HCT116 (cell line): ENCODE measurements at regions not wholly inside any gene's neighbourhood (a gene's known extent, or its start where the extent isn't known, plus 50 kb on each side); places are given as distances from the start of the nearest gene placed in this dataset.

Experiments used
- ATAC-seq: fragments of 200-7000 bp; cut with Tn5 transposase; 2 replicates; pipeline ENCODE4 v1.9.1; 2020; ENCODE audit warnings: mild to moderate bottlenecking, moderate library complexity
- BruUV-seq: library from RNA; stranded (reverse); fragments of 400-500 nt; replicated peaks from 2 replicates; lab custom pipeline; 2021; lab: Mats Ljungman, UMichigan
- CTCF ChIA-PET: fragments of 300-600 bp; sonication (Branson Sonifier 250); formaldehyde crosslinking; loops from one replicate; lab custom pipeline; 2021; ENCODE audit warnings: antibody characterized with exemption; lab: Charles Lee
- POLR2A ChIA-PET: fragments of 300-600, 350-600 bp; sonication (Branson Sonifier 250); formaldehyde crosslinking; loops from one replicate; lab custom pipeline; 2021; ENCODE audit warnings: antibody characterized with exemption; lab: Charles Lee
- RAD21 ChIA-PET, 2 experiments: fragments of 300-600 bp; sonication (Branson Sonifier 250); formaldehyde crosslinking; loops; one replicate each; lab custom pipeline; 2023; ENCODE audit warnings: low total read pairs in 2 of 2; ENCODE audit not compliant: uncharacterized antibody in 2 of 2, unreplicated experiment in 2 of 2, low non-redundant PET in 1 of 2; lab: Charles Lee
- DNase-seq: peaks from one replicate; pipeline ENCODE4 v3.0.0-alpha.2; 2010; ENCODE audit warnings: low read depth, low spot score
- H2AFZ ChIP-seq: fragments of 200-600 bp; shearing (Covaris generic), sonication (generic); 2 replicates; pipeline ENCODE4 v1.6.1; 2017; ENCODE audit warnings: low read depth, mixed run types, mixed read lengths, antibody characterized with exemption, low read length; ENCODE audit not compliant: poor library complexity, severe bottlenecking
- H3K27ac ChIP-seq: 2 replicates; pipeline ENCODE4 v1.5.1; 2012; ENCODE audit warnings: low read depth, low read length
- H3K27me3 ChIP-seq: fragments of 200-600 bp; sonication (generic); 2 replicates; pipeline ENCODE4 v1.6.1; 2016; ENCODE audit warnings: mixed run types, low read length, mixed read lengths; ENCODE audit not compliant: insufficient read depth
- H3K36me3 ChIP-seq, 2 experiments: fragments of 200-500 bp in 1 of 2; fragments of 200-600 bp in 1 of 2; sonication (Bioruptor generic) in 1 of 2; sonication (generic) in 1 of 2; 2 replicates each; pipeline versions ENCODE4 v1.5.1 to v1.6.1; 2014 to 2016; ENCODE audit warnings: low read length in 2 of 2, inconsistent platforms in 1 of 2, mixed read lengths in 1 of 2, mixed run types in 1 of 2; ENCODE audit not compliant: insufficient read depth in 2 of 2, control insufficient read depth in 1 of 2
- H3K4me1 ChIP-seq, 2 experiments: fragments of 200-600 bp in 1 of 2; sonication (generic) in 1 of 2; 2 replicates each; pipeline versions ENCODE4 v1.5.1 to v1.6.1; 2012 to 2017; ENCODE audit warnings: low read length in 2 of 2, inconsistent platforms in 1 of 2, mild to moderate bottlenecking in 1 of 2, mixed read lengths in 1 of 2, mixed run types in 1 of 2, moderate library complexity in 1 of 2; ENCODE audit not compliant: insufficient read depth in 2 of 2, control insufficient read depth in 1 of 2
- H3K4me2 ChIP-seq: fragments of 200-600 bp; sonication (generic); 2 replicates; pipeline ENCODE4 v1.6.1; 2017; ENCODE audit warnings: mixed run types, low read length, mixed read lengths
- H3K4me3 ChIP-seq, 2 experiments: fragments of 200-600 bp in 1 of 2; sonication (generic) in 1 of 2; replicated peaks in 1 of 2; 2 replicates each; pipeline ENCODE4 v1.5.1; 2011 to 2016; ENCODE audit warnings: low read length in 2 of 2, control low read depth in 1 of 2, low read depth in 1 of 2, mild to moderate bottlenecking in 1 of 2, mixed read lengths in 1 of 2, mixed run types in 1 of 2
- H3K79me2 ChIP-seq: fragments of 200-600 bp; sonication (generic); 2 replicates; pipeline ENCODE4 v1.6.1; 2017; ENCODE audit warnings: mild to moderate bottlenecking, mixed run types, low read length, moderate library complexity, mixed read lengths; ENCODE audit not compliant: insufficient read depth
- H3K9ac ChIP-seq: fragments of 200-600 bp; sonication (generic); 2 replicates; pipeline ENCODE4 v1.6.1; 2016; ENCODE audit warnings: low read length, mixed read lengths
- H3K9me2 ChIP-seq: fragments of 200-600 bp; sonication (generic), shearing (Covaris generic); 2 replicates; pipeline ENCODE4 v1.6.1; 2017; ENCODE audit warnings: mixed run types, mild to moderate bottlenecking, moderate library complexity; ENCODE audit not compliant: insufficient read depth
- H3K9me3 ChIP-seq, 2 experiments: fragments of 200-500 bp in 1 of 2; fragments of 200-600 bp in 1 of 2; sonication (Bioruptor generic) in 1 of 2; sonication (generic) in 1 of 2; 2 replicates each; pipeline ENCODE4 v1.6.1; 2014 to 2017; ENCODE audit warnings: low read length in 2 of 2, mixed read lengths in 2 of 2, inconsistent platforms in 1 of 2, low read depth in 1 of 2, mild to moderate bottlenecking in 1 of 2, mixed run types in 1 of 2, moderate library complexity in 1 of 2; ENCODE audit not compliant: control insufficient read depth in 1 of 2, insufficient read depth in 1 of 2
- H4K20me1 ChIP-seq: fragments of 200-600 bp; sonication (generic), shearing (Covaris generic); 2 replicates; pipeline ENCODE4 v1.6.1; 2017; ENCODE audit warnings: mixed run types, mild to moderate bottlenecking, moderate library complexity; ENCODE audit not compliant: insufficient read depth
- CTCF ChIP-seq, 3 experiments: fragments of 200-600 bp in 1 of 3; sonication (generic) in 1 of 3; IDR thresholded peaks in 2 of 3; conservative IDR thresholded peaks in 1 of 3; 2 replicates each; pipeline ENCODE4 v1.5.1; 2012 to 2017; ENCODE audit warnings: low read depth in 2 of 3, low read length in 2 of 3, antibody characterized with exemption in 1 of 3, borderline replicate concordance in 1 of 3, control low read depth in 1 of 3, mild to moderate bottlenecking in 1 of 3, mixed read lengths in 1 of 3, mixed run types in 1 of 3, moderate library complexity in 1 of 3; ENCODE audit not compliant: insufficient read depth in 1 of 3
- EGR1 ChIP-seq: IDR thresholded peaks from 2 replicates; pipeline ENCODE4 v1.6.1; 2012; ENCODE audit warnings: low read depth
- FOSL1 ChIP-seq: IDR thresholded peaks from 2 replicates; pipeline ENCODE4 v1.6.1; 2012; ENCODE audit warnings: low read depth
- POLR2A ChIP-seq: IDR thresholded peaks from 2 replicates; pipeline ENCODE4 v1.7.0; 2011; ENCODE audit warnings: borderline replicate concordance; ENCODE audit not compliant: insufficient read depth, insufficient read length; ENCODE audit errors: extremely low read depth
- SIN3A ChIP-seq: IDR thresholded peaks from 2 replicates; pipeline ENCODE4 v1.6.1; 2012; ENCODE audit warnings: low read depth
- SRF ChIP-seq: IDR thresholded peaks from 2 replicates; pipeline ENCODE4 v1.6.1; 2012; ENCODE audit warnings: low read depth
- TCF7L2 ChIP-seq: IDR thresholded peaks from 2 replicates; pipeline ENCODE4 v1.7.0; 2011; ENCODE audit warnings: borderline replicate concordance, inconsistent platforms; ENCODE audit not compliant: insufficient read depth, insufficient read length; ENCODE audit errors: extremely low read depth
- YY1 ChIP-seq: IDR thresholded peaks from 2 replicates; pipeline ENCODE4 v1.6.1; 2011; ENCODE audit warnings: low read length, low read depth, moderate library complexity, mild to moderate bottlenecking; ENCODE audit not compliant: insufficient replicate concordance; ENCODE audit errors: extremely low read depth
- ZFX ChIP-seq: fragments of 450-650 bp; IDR thresholded peaks from 2 replicates; pipeline ENCODE4 v1.6.1; 2017
- ZNF274 ChIP-seq: fragments of 200-500 bp; sonication (Bioruptor generic); IDR thresholded peaks from 2 replicates; pipeline ENCODE4 v1.6.1; 2014; ENCODE audit warnings: mild to moderate bottlenecking, low read depth, low read length, inconsistent platforms
- intact Hi-C: fragments of 100-400 bp; cut with micrococcal nuclease; formaldehyde crosslinking; loops from 2 replicates; pipeline ENCODE4 v1.10.0; 2022
- TF ChIP-seq, protein P1 (sequence below): IDR thresholded peaks from 2 replicates; pipeline ENCODE4 v1.6.1; 2011; ENCODE audit warnings: mild to moderate bottlenecking, low read length, moderate library complexity; ENCODE audit not compliant: insufficient replicate concordance; ENCODE audit errors: extremely low read depth
- TF ChIP-seq, protein P2 (sequence below): IDR thresholded peaks from 2 replicates; pipeline ENCODE4 v1.6.1; 2012; ENCODE audit warnings: low read depth

GRCh38 chr5:93019896-93020295 is 561.1 kb downstream of the NR2F1-AS1 start:
- Histone ChIP-seq H3K4me3 (no peak overlapping the region), H3K27me3 (no peaks in the 10 kb centered on the region), H4K20me1 (no peaks in the 10 kb centered on the region), H3K27ac (no peak overlapping the region), H3K4me2 (no peak overlapping the region), H2AFZ (no peak overlapping the region), H3K9ac (no peak overlapping the region), H3K9me3 (no peaks in the 10 kb centered on the region), H3K36me3 (no peaks in the 10 kb centered on the region), H3K4me1 (no peaks in the 10 kb centered on the region), H3K79me2 (no peaks in the 10 kb centered on the region), H3K9me2 (no peaks in the 10 kb centered on the region)
- POLR2A ChIA-PET = no interaction called here
- intact Hi-C loops = loop anchor here (5.0 kb wide), 1 partner anchor 1393 kb away; no protein-coding TSS in a partner anchor
- RAD21 ChIA-PET = no interaction called here
- BruUV-seq = no TSS peak
- TF ChIP-seq, protein P1, sequence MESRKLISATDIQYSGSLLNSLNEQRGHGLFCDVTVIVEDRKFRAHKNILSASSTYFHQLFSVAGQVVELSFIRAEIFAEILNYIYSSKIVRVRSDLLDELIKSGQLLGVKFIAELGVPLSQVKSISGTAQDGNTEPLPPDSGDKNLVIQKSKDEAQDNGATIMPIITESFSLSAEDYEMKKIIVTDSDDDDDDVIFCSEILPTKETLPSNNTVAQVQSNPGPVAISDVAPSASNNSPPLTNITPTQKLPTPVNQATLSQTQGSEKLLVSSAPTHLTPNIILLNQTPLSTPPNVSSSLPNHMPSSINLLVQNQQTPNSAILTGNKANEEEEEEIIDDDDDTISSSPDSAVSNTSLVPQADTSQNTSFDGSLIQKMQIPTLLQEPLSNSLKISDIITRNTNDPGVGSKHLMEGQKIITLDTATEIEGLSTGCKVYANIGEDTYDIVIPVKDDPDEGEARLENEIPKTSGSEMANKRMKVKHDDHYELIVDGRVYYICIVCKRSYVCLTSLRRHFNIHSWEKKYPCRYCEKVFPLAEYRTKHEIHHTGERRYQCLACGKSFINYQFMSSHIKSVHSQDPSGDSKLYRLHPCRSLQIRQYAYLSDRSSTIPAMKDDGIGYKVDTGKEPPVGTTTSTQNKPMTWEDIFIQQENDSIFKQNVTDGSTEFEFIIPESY = no peak
- TF ChIP-seq EGR1 (no peak), CTCF (IDR thresholded peaks at IDR 0.05 in 2 of 3, conservative IDR thresholded peaks at IDR 0.05 in 1 of 3; ENCODE audit: borderline replicate concordance in 1 of 3, insufficient read depth in 1 of 3, low read depth in 2 of 3, low read length in 2 of 3) (no peak), FOSL1 (no peak), SRF (no peak), POLR2A (no peak), YY1 (no peak), ZNF274 (no peak), SIN3A (no peak), TCF7L2 (no peak), ZFX (no peak)
- TF ChIP-seq, protein P2, sequence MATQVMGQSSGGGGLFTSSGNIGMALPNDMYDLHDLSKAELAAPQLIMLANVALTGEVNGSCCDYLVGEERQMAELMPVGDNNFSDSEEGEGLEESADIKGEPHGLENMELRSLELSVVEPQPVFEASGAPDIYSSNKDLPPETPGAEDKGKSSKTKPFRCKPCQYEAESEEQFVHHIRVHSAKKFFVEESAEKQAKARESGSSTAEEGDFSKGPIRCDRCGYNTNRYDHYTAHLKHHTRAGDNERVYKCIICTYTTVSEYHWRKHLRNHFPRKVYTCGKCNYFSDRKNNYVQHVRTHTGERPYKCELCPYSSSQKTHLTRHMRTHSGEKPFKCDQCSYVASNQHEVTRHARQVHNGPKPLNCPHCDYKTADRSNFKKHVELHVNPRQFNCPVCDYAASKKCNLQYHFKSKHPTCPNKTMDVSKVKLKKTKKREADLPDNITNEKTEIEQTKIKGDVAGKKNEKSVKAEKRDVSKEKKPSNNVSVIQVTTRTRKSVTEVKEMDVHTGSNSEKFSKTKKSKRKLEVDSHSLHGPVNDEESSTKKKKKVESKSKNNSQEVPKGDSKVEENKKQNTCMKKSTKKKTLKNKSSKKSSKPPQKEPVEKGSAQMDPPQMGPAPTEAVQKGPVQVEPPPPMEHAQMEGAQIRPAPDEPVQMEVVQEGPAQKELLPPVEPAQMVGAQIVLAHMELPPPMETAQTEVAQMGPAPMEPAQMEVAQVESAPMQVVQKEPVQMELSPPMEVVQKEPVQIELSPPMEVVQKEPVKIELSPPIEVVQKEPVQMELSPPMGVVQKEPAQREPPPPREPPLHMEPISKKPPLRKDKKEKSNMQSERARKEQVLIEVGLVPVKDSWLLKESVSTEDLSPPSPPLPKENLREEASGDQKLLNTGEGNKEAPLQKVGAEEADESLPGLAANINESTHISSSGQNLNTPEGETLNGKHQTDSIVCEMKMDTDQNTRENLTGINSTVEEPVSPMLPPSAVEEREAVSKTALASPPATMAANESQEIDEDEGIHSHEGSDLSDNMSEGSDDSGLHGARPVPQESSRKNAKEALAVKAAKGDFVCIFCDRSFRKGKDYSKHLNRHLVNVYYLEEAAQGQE = no peak
- CTCF ChIA-PET = no interaction called here
- no peak for ATAC-seq
- no peak for DNase-seq
